ENCODE measurements at regions not wholly inside any gene's neighbourhood (a gene's known extent, or its start where the extent isn't known, plus 50 kb on each side); places are given as distances from the start of the nearest gene placed in this dataset.
"Not testable (repeated sequence)": the region's sequence is repeated elsewhere in the genome, so short reads cannot be mapped to it uniquely, and the experiment has no call there.

DNA sequence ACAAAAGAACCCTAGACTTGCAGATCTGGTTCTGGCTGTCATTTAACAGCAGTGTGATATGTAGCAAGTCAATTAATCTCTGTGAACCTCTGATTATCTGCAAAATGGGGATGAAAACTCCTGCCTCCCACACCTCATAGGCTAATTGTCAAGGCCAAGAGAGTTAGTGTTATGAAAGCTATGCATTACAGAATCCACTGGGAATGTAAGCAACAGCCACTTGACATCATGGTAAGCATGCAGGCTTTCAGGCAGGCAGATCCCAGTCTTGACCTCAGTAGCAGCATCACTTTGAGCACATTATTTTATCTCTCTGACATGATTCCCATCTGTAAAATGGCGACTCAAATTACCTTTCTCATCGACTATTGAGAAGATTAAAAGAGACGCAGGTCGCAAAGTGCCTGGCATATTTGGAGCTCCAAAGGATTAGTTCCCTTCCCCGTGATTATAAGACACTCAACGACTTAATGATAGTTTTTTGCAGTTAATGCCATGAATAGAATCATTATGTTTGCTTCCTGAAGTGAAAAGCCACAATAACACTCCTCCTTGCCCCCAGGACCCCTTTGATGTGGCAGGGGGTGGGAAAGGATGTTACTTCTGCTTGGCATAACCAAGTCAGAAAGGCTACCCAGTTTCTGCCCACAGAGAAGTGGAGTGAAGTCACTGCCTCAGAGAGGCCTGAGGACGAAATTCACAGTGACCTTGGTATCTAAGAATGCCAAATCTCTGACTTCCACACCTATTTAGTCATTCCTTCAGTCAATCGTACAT is 273.0 kb upstream of the NFIA start:
- DNase-seq = no peak
- H3K4me3 ChIP-seq (ENCODE audit: insufficient read depth, low read depth, low read length) = no peak overlapping the region
- no peaks in the 10 kb centered on the region for H3K36me3 ChIP-seq (replicated peaks; ENCODE audit: control insufficient read depth, insufficient read depth, low read length)
- H3K27me3 ChIP-seq (ENCODE audit: control insufficient read depth, insufficient read depth, low read length) = no peaks in the 10 kb centered on the region

DNA sequence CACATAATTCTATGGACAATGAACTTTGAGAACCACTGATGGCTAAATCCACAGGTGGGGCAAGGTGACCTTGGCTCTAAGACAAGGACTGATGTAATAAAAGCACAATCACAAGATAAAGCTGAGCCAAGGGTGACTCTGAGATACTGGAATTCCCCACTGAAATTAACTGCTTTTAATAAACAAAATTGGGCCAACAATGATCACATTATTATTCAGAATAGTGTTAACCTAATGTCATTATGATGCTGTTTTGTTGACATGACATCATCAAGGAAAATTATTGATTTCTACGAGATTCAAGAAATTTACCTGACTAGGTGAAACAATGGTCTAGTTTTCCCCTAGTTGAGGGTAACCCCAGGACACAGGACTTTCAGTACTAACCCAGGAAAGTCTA is 273.7 kb upstream of the NFIA start:
- Histone ChIP-seq H3K27me3 (ENCODE audit: control insufficient read depth, insufficient read depth, low read length) (no peaks in the 10 kb centered on the region), H3K36me3 (replicated peaks; ENCODE audit: control insufficient read depth, insufficient read depth, low read length) (no peaks in the 10 kb centered on the region), H3K4me3 (ENCODE audit: insufficient read depth, low read depth, low read length) (no peak overlapping the region)
- DNase-seq = no peak

DNA sequence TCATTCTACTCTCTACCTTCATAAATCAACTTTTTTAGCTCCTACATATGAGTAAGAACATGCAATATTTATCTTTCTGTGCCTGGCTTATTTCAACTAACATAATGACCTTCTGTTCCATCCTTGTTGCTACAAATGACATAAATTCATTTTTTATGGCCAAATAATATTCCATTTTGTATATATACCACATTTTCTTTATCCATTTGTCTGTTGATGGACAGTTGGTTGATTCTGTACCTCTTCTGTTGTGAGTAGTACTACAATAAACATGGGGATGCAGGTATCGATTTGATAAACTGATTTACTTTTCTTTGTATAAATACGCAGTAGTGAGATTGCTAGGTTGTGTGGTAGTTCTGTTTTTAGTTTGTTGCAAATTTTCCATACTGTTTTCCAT is 279.5 kb upstream of the NFIA start:
- no peaks in the 10 kb centered on the region for H3K27me3 ChIP-seq (ENCODE audit: control insufficient read depth, insufficient read depth, low read length)
- H3K36me3 ChIP-seq (replicated peaks; ENCODE audit: control insufficient read depth, insufficient read depth, low read length) = no peaks in the 10 kb centered on the region
- DNase-seq = no peak
- H3K4me3 ChIP-seq (ENCODE audit: insufficient read depth, low read depth, low read length) = no peak overlapping the region

DNA sequence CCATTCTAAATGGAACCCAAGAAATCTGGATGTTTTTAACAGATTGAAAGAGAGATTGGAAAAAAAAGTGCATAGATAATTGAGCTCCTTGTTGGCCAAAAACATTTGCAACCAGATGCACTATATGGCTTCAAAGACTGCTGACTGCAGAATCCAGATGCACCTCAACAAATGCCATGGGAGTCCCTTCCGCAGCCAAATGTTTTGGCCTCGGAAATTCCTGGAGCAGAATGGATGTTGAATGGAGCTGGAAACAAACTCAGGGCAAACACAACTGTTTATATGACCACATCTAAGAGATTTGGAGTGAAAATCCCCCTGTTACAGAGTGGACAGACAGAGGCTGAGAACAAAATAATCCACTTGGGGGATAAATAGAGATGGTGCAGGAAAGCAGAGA is 285.0 kb upstream of the NFIA start:
- Histone ChIP-seq H3K36me3 (replicated peaks; ENCODE audit: control insufficient read depth, insufficient read depth, low read length) (no peaks in the 10 kb centered on the region), H3K27me3 (ENCODE audit: control insufficient read depth, insufficient read depth, low read length) (no peaks in the 10 kb centered on the region), H3K4me3 (ENCODE audit: insufficient read depth, low read depth, low read length) (no peak overlapping the region)
- no peak for DNase-seq

DNA sequence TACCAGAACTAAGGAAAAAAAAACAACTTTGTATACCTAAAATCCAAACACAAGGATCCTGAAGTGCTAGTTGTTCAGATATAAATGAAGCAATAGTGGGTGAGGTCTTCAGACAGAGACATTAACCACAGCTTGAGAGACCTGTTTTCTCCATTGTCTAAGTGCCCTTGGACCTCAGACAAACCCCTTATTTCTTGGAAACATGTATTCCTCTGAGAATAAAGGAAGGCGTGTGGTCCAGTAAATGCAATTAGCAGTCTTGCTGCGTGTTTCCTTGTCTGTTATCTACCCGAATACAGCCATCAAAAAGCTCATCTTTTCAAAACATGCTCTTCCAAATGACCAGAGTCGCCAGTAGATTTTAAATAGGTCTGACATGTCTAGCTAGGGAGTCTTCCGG is 291.1 kb upstream of the NFIA start:
- H3K27me3 ChIP-seq (ENCODE audit: control insufficient read depth, insufficient read depth, low read length) = no peaks in the 10 kb centered on the region
- no peaks in the 10 kb centered on the region for H3K36me3 ChIP-seq (replicated peaks; ENCODE audit: control insufficient read depth, insufficient read depth, low read length)
- H3K4me3 ChIP-seq (ENCODE audit: insufficient read depth, low read depth, low read length) = no peak overlapping the region
- no peak for DNase-seq

DNA sequence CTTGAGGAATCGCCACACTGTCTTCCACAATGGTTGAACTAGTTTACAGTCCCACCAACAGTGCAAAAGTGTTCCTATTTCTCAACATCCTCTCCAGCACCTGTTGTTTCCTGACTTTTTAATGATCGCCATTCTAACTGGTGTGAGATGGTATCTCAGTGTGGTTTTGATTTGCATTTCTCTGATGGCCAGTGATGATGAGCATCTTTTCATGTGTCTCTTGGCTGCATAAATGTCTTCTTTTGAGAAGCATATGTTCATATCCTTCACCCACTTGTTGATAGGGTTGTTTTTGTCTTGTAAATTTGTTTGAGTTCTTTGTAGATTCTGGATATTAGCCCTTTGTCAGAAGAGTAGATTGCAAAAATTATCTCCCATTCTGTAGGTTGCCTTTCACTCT is 309.3 kb upstream of the NFIA start:
- DNase-seq; H3K36me3 ChIP-seq (replicated peaks; ENCODE audit: control insufficient read depth, insufficient read depth, low read length); H3K4me3 ChIP-seq (ENCODE audit: insufficient read depth, low read depth, low read length); H3K27me3 ChIP-seq (ENCODE audit: control insufficient read depth, insufficient read depth, low read length): not testable (repeated sequence)

DNA sequence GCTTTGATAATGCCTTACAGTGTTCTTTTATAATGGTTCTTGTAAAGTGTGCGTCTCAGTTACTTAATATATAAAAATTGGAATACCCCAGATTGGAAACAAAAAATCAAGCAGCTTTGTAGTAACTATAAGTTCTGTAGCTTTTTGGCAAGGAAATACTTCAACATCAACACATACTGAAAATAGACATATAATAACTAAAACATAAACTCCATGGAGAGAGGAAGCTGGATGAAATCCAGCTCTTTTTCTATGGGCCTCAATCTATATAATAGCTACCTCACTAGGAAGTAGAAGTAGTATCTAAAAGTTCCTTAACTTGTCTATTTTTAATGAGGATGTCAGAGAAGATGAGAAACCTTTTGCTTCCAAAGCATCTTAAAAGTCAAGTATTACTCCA is 313.3 kb upstream of the NFIA start:
- Histone ChIP-seq H3K4me3 (ENCODE audit: insufficient read depth, low read depth, low read length) (no peak overlapping the region), H3K36me3 (replicated peaks; ENCODE audit: control insufficient read depth, insufficient read depth, low read length) (no peaks in the 10 kb centered on the region), H3K27me3 (ENCODE audit: control insufficient read depth, insufficient read depth, low read length) (no peaks in the 10 kb centered on the region)
- no peak for DNase-seq

DNA sequence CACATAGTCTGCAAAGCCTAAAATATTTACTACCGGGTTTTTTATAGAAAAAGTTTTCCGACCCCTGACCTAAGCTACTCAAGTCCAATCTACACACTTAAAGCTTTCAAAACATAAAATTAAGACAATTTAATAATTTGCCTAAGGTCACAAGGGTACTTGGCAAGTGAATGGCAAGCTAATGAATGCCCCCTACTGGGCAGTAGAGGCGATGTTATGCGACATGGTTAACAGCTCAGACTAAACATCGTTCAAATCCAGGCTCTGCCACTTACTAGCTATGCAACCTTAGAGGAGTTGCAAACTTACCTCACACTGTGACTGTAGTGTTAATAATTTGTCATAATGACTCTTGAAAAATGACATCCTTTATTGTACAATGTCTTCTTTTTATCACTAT is 317.2 kb upstream of the NFIA start:
- H3K4me3 ChIP-seq (ENCODE audit: insufficient read depth, low read depth, low read length) = no peak overlapping the region
- DNase-seq = peak; percentile 40
- no peaks in the 10 kb centered on the region for H3K36me3 ChIP-seq (replicated peaks; ENCODE audit: control insufficient read depth, insufficient read depth, low read length)
- no peaks in the 10 kb centered on the region for H3K27me3 ChIP-seq (ENCODE audit: control insufficient read depth, insufficient read depth, low read length)

DNA sequence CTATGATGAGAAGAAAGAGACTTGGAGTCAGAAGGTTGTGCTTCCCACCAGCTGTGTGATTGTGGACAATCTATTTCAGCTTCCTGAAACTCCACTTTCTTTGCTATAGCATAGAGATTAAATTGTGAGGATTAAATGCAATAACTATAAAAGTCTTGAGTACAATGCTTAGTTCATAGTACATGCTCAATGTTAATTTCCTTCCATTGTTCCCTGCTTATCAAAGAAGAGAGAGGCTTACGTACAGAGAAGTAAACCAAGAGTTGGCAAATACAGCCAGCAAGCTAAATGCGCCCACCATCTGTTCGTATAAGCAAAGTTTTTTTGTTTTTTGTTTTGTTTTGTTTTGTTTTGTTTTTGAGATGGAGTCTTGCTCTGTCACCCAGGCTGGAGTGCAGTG is 317.9 kb upstream of the NFIA start:
- no peaks in the 10 kb centered on the region for H3K27me3 ChIP-seq (ENCODE audit: control insufficient read depth, insufficient read depth, low read length)
- no peaks in the 10 kb centered on the region for H3K36me3 ChIP-seq (replicated peaks; ENCODE audit: control insufficient read depth, insufficient read depth, low read length)
- no peak overlapping the region for H3K4me3 ChIP-seq (ENCODE audit: insufficient read depth, low read depth, low read length)
- no peak for DNase-seq

DNA sequence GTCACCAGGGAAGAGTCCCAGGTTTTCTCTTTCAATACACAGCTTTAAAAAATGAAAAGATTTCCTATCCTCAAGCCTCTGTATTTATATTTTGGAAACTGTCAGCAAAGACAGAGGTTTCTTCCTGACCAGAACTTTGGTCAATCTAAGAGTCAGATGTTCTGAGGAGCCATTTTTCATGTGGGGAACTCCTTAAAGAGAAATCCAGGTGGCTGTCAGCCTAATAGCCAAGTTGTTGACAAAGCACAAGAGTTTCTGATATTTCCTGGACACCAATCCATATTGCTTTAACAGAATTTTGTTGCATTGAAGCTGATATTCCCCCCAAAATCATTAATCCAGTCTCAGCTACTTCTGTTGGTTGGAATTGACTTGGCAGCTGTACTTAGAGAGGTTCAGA is 318.6 kb upstream of the NFIA start:
- Histone ChIP-seq H3K36me3 (replicated peaks; ENCODE audit: control insufficient read depth, insufficient read depth, low read length) (no peaks in the 10 kb centered on the region), H3K27me3 (ENCODE audit: control insufficient read depth, insufficient read depth, low read length) (no peaks in the 10 kb centered on the region), H3K4me3 (ENCODE audit: insufficient read depth, low read depth, low read length) (no peak overlapping the region)
- no peak for DNase-seq

DNA sequence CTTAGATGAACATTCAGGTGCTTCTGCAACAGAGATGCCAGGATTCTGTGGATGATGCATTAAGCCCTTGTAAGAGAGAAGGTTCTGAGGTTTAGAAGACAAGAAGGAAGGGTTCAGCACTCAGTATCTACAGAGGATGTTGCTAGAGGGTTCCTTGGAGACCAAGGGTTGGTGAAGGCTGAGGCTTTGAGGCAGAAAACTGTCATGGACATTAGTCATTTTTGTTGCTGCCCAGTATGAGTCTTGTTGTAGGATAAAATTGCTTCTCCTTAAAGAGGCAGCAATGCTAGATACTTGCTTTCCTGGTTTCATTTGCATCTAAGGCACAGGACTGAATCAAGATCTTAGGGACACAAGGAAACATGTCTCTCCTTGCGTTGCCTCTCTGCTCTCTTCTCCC is 319.4 kb upstream of the NFIA start:
- no peaks in the 10 kb centered on the region for H3K27me3 ChIP-seq (ENCODE audit: control insufficient read depth, insufficient read depth, low read length)
- DNase-seq = no peak

DNA sequence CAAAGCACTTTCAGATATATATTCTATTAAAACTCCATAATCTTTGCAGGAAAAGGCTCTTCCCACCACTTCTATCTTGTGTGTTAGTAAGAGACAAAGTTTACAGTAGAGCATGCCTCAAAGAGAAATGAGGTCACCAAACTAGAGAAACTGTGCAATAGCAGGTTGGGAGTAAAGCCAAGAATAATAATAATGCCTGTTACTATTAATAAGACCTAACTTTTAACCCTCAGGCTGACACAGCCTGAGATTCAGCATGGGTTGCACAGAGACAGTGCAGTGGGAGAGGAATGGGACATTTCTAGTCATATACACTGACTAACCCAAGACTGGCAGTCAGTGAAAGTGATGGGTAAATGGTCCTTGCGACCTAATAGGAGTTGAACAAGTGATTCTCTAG is 320.2 kb upstream of the NFIA start:
- no peak for DNase-seq
- Histone ChIP-seq H3K4me3 (ENCODE audit: insufficient read depth, low read depth, low read length) (no peak overlapping the region), H3K27me3 (ENCODE audit: control insufficient read depth, insufficient read depth, low read length) (no peaks in the 10 kb centered on the region), H3K36me3 (replicated peaks; ENCODE audit: control insufficient read depth, insufficient read depth, low read length) (no peaks in the 10 kb centered on the region)

More for the DNA sequence above, 319.4 kb upstream of the NFIA start:
- Histone ChIP-seq H3K4me3 (ENCODE audit: insufficient read depth, low read depth, low read length) (no peak overlapping the region), H3K36me3 (replicated peaks; ENCODE audit: control insufficient read depth, insufficient read depth, low read length) (no peaks in the 10 kb centered on the region)

DNA sequence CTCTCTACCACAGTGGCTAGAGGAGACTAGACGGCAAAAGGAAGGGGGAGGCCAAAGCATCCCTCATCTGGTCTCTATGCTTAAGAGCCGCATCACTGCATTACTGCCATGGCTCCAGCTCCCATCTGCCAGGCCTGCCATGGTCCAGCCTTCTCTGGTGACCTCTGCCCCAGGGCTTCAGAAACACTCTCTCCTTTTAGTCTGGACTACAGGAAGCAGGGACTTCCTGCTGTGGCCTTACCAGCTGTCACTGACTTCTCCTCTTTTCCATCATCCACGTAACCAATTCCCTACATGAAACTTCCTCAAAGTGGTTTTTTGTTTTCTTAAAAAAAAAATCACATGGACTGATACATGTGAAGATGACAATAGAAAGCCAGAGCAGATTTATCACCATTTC is 323.1 kb upstream of the NFIA start:
- Histone ChIP-seq H3K36me3 (replicated peaks; ENCODE audit: control insufficient read depth, insufficient read depth, low read length) (no peaks in the 10 kb centered on the region), H3K4me3 (ENCODE audit: insufficient read depth, low read depth, low read length) (no peak overlapping the region), H3K27me3 (ENCODE audit: control insufficient read depth, insufficient read depth, low read length) (no peaks in the 10 kb centered on the region)
- no peak for DNase-seq

DNA sequence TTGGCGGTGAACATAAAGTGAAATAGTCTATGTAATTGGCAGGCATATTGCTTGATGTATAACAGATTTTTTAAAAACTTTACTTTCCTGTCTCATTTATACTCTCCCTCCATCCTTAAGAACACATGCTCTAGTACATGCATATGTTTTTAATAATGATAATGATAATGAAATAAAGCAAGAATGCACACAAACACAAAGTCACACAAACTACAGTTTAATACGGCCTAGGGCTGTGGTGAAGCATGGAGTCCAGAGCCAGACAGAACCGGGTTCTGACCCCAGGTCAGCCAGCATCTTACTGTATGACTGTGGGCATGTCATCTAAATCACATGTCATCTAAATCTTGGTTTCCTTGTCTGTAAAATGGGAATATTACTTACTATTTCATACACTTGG is 324.9 kb upstream of the NFIA start:
- no peak overlapping the region for H3K4me3 ChIP-seq (ENCODE audit: insufficient read depth, low read depth, low read length)
- no peaks in the 10 kb centered on the region for H3K36me3 ChIP-seq (replicated peaks; ENCODE audit: control insufficient read depth, insufficient read depth, low read length)
- no peak for DNase-seq
- no peaks in the 10 kb centered on the region for H3K27me3 ChIP-seq (ENCODE audit: control insufficient read depth, insufficient read depth, low read length)

DNA sequence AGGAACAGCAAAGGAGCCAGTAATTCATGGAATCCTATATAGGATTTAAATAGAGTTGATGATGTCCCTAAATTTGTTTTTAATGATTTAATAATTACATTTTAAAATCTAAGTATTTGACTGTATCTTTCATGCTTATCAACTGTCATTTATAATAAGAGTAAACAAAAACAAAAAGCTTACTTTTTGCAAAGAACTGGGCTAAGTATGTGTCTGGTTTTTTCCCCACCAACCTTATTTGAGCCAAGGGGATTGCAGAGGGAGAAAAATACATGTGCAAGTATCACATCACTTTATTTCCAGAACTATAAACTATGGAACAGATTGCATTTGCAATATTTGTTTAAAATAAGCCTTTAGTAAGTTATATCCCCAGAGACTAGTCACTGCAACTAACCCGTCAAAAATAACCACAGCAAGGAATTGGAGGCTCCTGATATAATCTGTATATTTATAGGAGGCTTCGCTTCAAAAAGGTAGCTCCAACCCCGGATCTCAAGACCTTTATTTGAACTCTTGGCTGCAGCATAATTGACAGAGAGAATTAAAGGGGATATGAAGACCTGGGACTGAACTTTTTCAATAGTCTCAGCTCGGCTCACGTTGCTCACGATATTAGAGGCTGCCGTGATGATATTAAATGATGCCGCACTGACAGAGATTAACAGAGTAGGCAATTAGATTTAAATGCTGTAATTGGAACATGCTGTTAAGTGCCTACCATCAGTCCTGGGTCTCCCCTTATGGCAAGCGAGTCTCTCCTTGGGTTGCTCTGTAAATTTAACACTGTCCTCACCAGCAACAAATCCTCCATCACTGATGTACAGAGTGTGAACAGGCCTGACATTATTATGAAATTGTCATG is 329.1 kb upstream of the NFIA start:
- Histone ChIP-seq H3K36me3 (replicated peaks; ENCODE audit: control insufficient read depth, insufficient read depth, low read length) (no peaks in the 10 kb centered on the region), H3K4me3 (ENCODE audit: insufficient read depth, low read depth, low read length) (no peak overlapping the region), H3K27me3 (ENCODE audit: control insufficient read depth, insufficient read depth, low read length) (no peaks in the 10 kb centered on the region)
- no peak for DNase-seq

Measured in H7 (cell line).